HG02798 (cell line): ENCODE measurements at regions not wholly inside any gene's neighbourhood (a gene's known extent, or its start where the extent isn't known, plus 50 kb on each side); places are given as distances from the start of the nearest gene placed in this dataset.

Experiments
- ATAC-seq: cut with Tn5 transposase; IDR thresholded peaks from one replicate; pipeline ENCODE4 v1.9.1; 2021; ENCODE audit warnings: mild to moderate bottlenecking; ENCODE audit not compliant: unreplicated experiment, poor library complexity

GRCh38 chr10:130635528-130635927 lies 499.3 kb downstream of the GLRX3 start:
- ATAC-seq = no peak

- ATAC-seq = no peak
Observed at GRCh38 chr10:130636313-130636930, 500.2 kb downstream of the GLRX3 start.

GRCh38 chr10:130637089-130637676 lies 501.0 kb downstream of the GLRX3 start:
- ATAC-seq = no peak

GRCh38 chr10:130638991-130639390 lies 502.8 kb downstream of the GLRX3 start:
- no peak for ATAC-seq

- no peak for ATAC-seq
Observed at GRCh38 chr10:130642926-130643325, 506.7 kb downstream of the GLRX3 start.

- no peak for ATAC-seq
Observed at GRCh38 chr10:130647341-130647740, 511.1 kb downstream of the GLRX3 start.

- ATAC-seq = no peak
Observed at GRCh38 chr10:130648807-130649206, 512.6 kb downstream of the GLRX3 start.

GRCh38 chr10:130652544-130652943 lies 516.4 kb downstream of the GLRX3 start:
- ATAC-seq = no peak

GRCh38 chr10:130652964-130653578 lies 516.9 kb downstream of the GLRX3 start:
- ATAC-seq = no peak

- no peak for ATAC-seq
Observed at GRCh38 chr10:130654726-130655125, 518.5 kb downstream of the GLRX3 start.

- ATAC-seq = no peak
Observed at GRCh38 chr10:130655313-130656186, 519.4 kb downstream of the GLRX3 start.

- ATAC-seq = no peak
Observed at GRCh38 chr10:130656187-130656575, 520.0 kb downstream of the GLRX3 start.

GRCh38 chr10:130656582-130657133 lies 520.5 kb downstream of the GLRX3 start:
- no peak for ATAC-seq

GRCh38 chr10:130658687-130659290 lies 522.6 kb downstream of the GLRX3 start:
- ATAC-seq = no peak

- ATAC-seq = no peak
Observed at GRCh38 chr10:130659528-130659927, 523.3 kb downstream of the GLRX3 start.

- no peak for ATAC-seq
Observed at GRCh38 chr10:130660266-130660665, 524.1 kb downstream of the GLRX3 start.

GRCh38 chr10:130661419-130661818 lies 525.2 kb downstream of the GLRX3 start:
- ATAC-seq = no peak

GRCh38 chr10:130662775-130663174 lies 526.6 kb downstream of the GLRX3 start:
- ATAC-seq = no peak

GRCh38 chr10:130664526-130664925 lies 528.3 kb downstream of the GLRX3 start:
- no peak for ATAC-seq

- ATAC-seq = no peak
Observed at GRCh38 chr10:130666215-130666614, 530.0 kb downstream of the GLRX3 start.
